Fibroblast of lung (primary cell): ENCODE measurements at regions not wholly inside any gene's neighbourhood (a gene's known extent, or its start where the extent isn't known, plus 50 kb on each side); places are given as distances from the start of the nearest gene placed in this dataset.

Experiments
- DNase-seq, 2 donors: peaks; one replicate each; pipeline versions ENCODE4 v3.0.0 to v3.0.0-alpha.2; 2010; ENCODE audit warnings: low read depth in 2 of 2
- H2AFZ ChIP-seq: 2 replicates; pipeline ENCODE4 v1.5.1; 2012; ENCODE audit warnings: low read length, control low read depth, inconsistent platforms
- H3K27ac ChIP-seq: 2 replicates; pipeline ENCODE4 v1.5.1; 2011; ENCODE audit warnings: low read length, control low read depth; ENCODE audit not compliant: insufficient read depth
- H3K27me3 ChIP-seq: 2 replicates; pipeline ENCODE4 v1.5.1; 2011; ENCODE audit warnings: mild to moderate bottlenecking, low read length; ENCODE audit not compliant: control insufficient read depth, insufficient read depth
- H3K36me3 ChIP-seq: 2 replicates; pipeline ENCODE4 v1.5.1; 2011; ENCODE audit warnings: low read length; ENCODE audit not compliant: control insufficient read depth, insufficient read depth
- H3K4me1 ChIP-seq: 2 replicates; pipeline ENCODE4 v1.5.1; 2011; ENCODE audit warnings: low read length; ENCODE audit not compliant: control insufficient read depth, insufficient read depth; ENCODE audit errors: extremely low read depth
- H3K4me2 ChIP-seq: 2 replicates; pipeline ENCODE4 v1.5.1; 2011; ENCODE audit warnings: low read length, control low read depth; ENCODE audit not compliant: insufficient read depth; ENCODE audit errors: extremely low read depth
- H3K4me3 ChIP-seq, 4 experiments: fragments of 200-600 bp in 1 of 4; sonication (generic) in 1 of 4; replicated peaks in 1 of 4; 2 replicates each; pipeline ENCODE4 v1.5.1; 2011 to 2016; ENCODE audit warnings: low read length in 4 of 4, low read depth in 3 of 4, mild to moderate bottlenecking in 3 of 4, control low read depth in 2 of 4, inconsistent platforms in 1 of 4, mixed read lengths in 1 of 4; ENCODE audit not compliant: insufficient read depth in 1 of 4; ENCODE audit errors: control extremely low read depth in 1 of 4
- H3K79me2 ChIP-seq: 2 replicates; pipeline ENCODE4 v1.5.1; 2012; ENCODE audit warnings: mild to moderate bottlenecking, low read length, inconsistent platforms; ENCODE audit not compliant: control insufficient read depth, insufficient read depth
- H3K9ac ChIP-seq: 2 replicates; pipeline ENCODE4 v1.5.1; 2011; ENCODE audit warnings: mild to moderate bottlenecking, low read length, control low read depth; ENCODE audit not compliant: insufficient read depth
- H3K9me3 ChIP-seq: 2 replicates; pipeline ENCODE4 v1.5.1; 2012; ENCODE audit warnings: low read depth, low read length; ENCODE audit not compliant: control insufficient read depth, insufficient read depth
- H4K20me1 ChIP-seq: 2 replicates; pipeline ENCODE4 v1.5.1; 2011; ENCODE audit warnings: low read length; ENCODE audit not compliant: control insufficient read depth, insufficient read depth; ENCODE audit errors: extremely low read depth
- EZH2 ChIP-seq: IDR thresholded peaks from 2 replicates; pipeline ENCODE4 v1.5.1; 2012; ENCODE audit warnings: low read length, control low read depth, mild to moderate bottlenecking; ENCODE audit errors: missing control alignments
- TF ChIP-seq, protein P1 (sequence below), 2 donors: IDR thresholded peaks in 1 of 2; conservative IDR thresholded peaks in 1 of 2; 1 replicate in 1 of 2; 2 replicates in 1 of 2; pipeline ENCODE4 v1.5.1; 2011 to 2012; ENCODE audit warnings: low read length in 2 of 2, control low read depth in 1 of 2, inconsistent platforms in 1 of 2, low read depth in 1 of 2, mild to moderate bottlenecking in 1 of 2

GRCh38 chr17:71003736-71004135 is 834.4 kb downstream of the KCNJ2 start:
- H3K27ac ChIP-seq = no peak overlapping the region
- no peak overlapping the region for H2AFZ ChIP-seq
- H3K9me3 ChIP-seq = no peaks in the 10 kb centered on the region
- no peak overlapping the region for H3K4me2 ChIP-seq
- H3K79me2 ChIP-seq = no peaks in the 10 kb centered on the region
- no peaks in the 10 kb centered on the region for H3K27me3 ChIP-seq
- no peaks in the 10 kb centered on the region for H3K36me3 ChIP-seq
- H3K9ac ChIP-seq = no peak overlapping the region
- no peaks in the 10 kb centered on the region for H4K20me1 ChIP-seq
- H3K4me1 ChIP-seq = no peaks in the 10 kb centered on the region
- DNase-seq = no peak
- TF ChIP-seq EZH2 = no peak
- TF ChIP-seq, protein P1, sequence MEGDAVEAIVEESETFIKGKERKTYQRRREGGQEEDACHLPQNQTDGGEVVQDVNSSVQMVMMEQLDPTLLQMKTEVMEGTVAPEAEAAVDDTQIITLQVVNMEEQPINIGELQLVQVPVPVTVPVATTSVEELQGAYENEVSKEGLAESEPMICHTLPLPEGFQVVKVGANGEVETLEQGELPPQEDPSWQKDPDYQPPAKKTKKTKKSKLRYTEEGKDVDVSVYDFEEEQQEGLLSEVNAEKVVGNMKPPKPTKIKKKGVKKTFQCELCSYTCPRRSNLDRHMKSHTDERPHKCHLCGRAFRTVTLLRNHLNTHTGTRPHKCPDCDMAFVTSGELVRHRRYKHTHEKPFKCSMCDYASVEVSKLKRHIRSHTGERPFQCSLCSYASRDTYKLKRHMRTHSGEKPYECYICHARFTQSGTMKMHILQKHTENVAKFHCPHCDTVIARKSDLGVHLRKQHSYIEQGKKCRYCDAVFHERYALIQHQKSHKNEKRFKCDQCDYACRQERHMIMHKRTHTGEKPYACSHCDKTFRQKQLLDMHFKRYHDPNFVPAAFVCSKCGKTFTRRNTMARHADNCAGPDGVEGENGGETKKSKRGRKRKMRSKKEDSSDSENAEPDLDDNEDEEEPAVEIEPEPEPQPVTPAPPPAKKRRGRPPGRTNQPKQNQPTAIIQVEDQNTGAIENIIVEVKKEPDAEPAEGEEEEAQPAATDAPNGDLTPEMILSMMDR (conservative IDR thresholded peaks at IDR 0.05 in 1 of 2, IDR thresholded peaks at IDR 0.05 in 1 of 2; ENCODE audit: low read depth in 1 of 2, low read length in 2 of 2) = no peak
- H3K4me3 ChIP-seq = no peak overlapping the region

DNA sequence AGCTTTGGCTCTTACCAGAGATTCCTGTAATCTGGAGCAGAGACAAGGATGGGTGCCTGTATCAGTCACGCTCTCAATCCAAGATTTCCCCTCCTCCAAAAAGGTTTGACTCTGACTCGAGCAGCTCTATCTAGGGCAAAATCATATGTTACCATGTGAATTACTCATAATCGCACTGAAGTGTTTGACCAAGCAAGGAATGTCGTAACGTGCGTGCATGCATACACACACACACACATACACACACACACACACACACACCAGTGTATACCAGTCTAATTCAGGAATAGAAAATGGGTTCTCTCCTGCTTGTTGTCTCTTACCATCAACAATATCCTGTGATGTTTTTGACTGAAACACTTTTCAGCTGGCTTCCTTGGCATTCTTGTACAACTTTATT is 835.1 kb downstream of the KCNJ2 start:
- H3K9ac ChIP-seq = no peak overlapping the region
- H4K20me1 ChIP-seq = no peaks in the 10 kb centered on the region
- H3K79me2 ChIP-seq = no peaks in the 10 kb centered on the region
- H2AFZ ChIP-seq = no peak overlapping the region
- no peak for DNase-seq
- no peaks in the 10 kb centered on the region for H3K4me1 ChIP-seq
- H3K36me3 ChIP-seq = no peaks in the 10 kb centered on the region
- TF ChIP-seq, protein P1 (conservative IDR thresholded peaks at IDR 0.05 in 1 of 2, IDR thresholded peaks at IDR 0.05 in 1 of 2; ENCODE audit: low read depth in 1 of 2, low read length in 2 of 2) = no peak
- no peak for TF ChIP-seq EZH2
- H3K9me3 ChIP-seq = no peaks in the 10 kb centered on the region
- no peaks in the 10 kb centered on the region for H3K27me3 ChIP-seq
- H3K4me2 ChIP-seq = no peak overlapping the region
- H3K4me3 ChIP-seq = no peak overlapping the region
- H3K27ac ChIP-seq = no peak overlapping the region

DNA sequence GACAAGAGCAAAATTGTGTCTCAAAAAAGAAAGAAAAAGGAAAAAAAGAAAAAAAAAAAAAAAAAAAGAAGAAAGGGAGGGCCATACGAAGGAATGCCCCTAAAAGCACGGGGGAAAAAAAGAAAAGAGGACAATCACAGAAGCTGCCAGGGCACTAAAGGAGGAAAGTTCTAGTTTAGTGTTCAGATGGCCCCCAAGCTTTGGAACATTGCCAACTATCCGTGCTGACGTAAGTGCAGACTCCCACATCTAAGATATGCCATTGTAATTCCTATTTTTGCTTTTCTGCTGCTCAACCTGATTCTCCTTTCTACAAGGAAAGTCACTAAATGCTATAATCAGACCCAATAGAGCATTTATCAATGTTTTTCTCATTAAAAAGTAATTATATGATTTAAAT is 842.1 kb downstream of the KCNJ2 start:
- Histone ChIP-seq H3K27ac (no peak overlapping the region), H3K4me2 (no peak overlapping the region), H4K20me1 (no peaks in the 10 kb centered on the region), H3K4me3 (no peak overlapping the region), H3K4me1 (no peaks in the 10 kb centered on the region), H3K9me3 (no peaks in the 10 kb centered on the region), H3K27me3 (no peaks in the 10 kb centered on the region), H3K9ac (no peak overlapping the region), H2AFZ (no peak overlapping the region), H3K36me3 (no peaks in the 10 kb centered on the region), H3K79me2 (no peaks in the 10 kb centered on the region)
- TF ChIP-seq, protein P1 (conservative IDR thresholded peaks at IDR 0.05 in 1 of 2, IDR thresholded peaks at IDR 0.05 in 1 of 2; ENCODE audit: low read depth in 1 of 2, low read length in 2 of 2) = no peak
- DNase-seq = no peak
